ENCODE measurements at regions not wholly inside any gene's neighbourhood (a gene's known extent, or its start where the extent isn't known, plus 50 kb on each side); places are given as distances from the start of the nearest gene placed in this dataset.

DNA sequence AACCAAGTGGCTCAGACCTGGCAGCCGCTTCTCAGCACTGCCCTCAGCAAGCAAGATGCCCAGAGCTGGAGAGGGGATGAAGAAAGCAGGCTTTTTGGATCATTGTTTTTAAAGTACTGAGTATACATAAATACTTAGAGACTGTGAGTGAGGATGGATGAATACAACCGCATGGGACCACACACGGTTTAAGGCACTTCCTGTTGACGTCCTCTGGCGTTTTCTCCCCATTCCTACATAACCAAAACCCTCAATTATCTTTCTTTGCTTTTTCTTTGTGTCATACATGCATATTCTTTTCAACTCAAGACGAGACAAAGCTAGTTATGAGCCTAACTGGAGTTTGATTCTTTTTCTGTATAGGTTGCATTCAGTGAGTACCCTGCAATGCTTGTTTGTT lies 198.4 kb downstream of the GALR1 start:
- no peak for DNase-seq

GRCh38 chr18:77455004-77455403 lies 205.4 kb downstream of the GALR1 start:
- no peak for DNase-seq

GRCh38 chr18:77457681-77458080 lies 208.0 kb downstream of the GALR1 start:
- no peak for DNase-seq

- no peak for DNase-seq
Measured at GRCh38 chr18:77461062-77461688, 211.5 kb downstream of the GALR1 start.

DNA sequence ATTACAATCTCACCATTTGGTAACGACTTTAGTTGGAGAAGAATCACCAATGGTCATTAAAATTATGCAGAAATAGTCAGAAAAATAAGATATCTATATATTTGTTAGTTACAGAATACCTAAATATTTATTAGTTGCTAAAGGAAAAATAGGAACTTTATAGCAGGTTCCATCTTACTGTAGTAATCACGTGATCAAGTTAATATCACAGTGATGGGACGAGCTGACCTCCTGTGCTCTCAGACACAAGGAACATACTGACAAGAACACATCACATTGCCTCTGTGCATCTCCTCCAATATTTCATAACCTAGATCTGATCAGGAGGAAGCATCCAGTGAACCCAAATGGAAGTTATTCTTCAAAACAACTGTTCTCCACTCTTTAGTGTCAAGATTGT lies 215.3 kb downstream of the GALR1 start:
- no peak for DNase-seq

- no peak for DNase-seq
Measured at GRCh38 chr18:77466890-77467289, 217.2 kb downstream of the GALR1 start.

GRCh38 chr18:77469131-77469530 lies 219.5 kb downstream of the GALR1 start:
- no peak for DNase-seq

GRCh38 chr18:77470569-77471413 lies 221.1 kb downstream of the GALR1 start:
- no peak for DNase-seq

DNA sequence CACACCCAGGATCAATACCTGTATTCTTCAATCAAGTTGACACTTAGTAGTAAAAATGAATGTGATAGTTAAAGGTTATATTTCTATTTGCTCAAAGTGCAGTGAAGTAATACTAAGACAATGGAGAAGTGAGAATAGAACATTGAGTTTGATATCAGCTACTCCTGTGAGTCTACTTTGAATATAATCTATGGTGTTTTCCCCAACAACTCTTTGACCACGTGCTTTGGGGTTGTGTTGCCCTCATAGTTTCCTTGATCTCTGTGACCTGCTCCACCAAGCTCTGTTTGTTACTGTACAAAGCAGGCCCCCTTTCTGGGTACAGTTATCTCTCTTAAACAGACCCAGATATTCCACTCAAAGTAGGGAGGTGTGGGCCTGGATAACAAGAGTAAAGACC lies 222.9 kb downstream of the GALR1 start:
- no peak for DNase-seq

GRCh38 chr18:77478646-77479442 lies 229.2 kb downstream of the GALR1 start:
- DNase-seq, result no peak

GRCh38 chr18:77481541-77481940 lies 231.9 kb downstream of the GALR1 start:
- no peak for DNase-seq

GRCh38 chr18:77482190-77483085 lies 232.8 kb downstream of the GALR1 start:
- no peak for DNase-seq

DNA sequence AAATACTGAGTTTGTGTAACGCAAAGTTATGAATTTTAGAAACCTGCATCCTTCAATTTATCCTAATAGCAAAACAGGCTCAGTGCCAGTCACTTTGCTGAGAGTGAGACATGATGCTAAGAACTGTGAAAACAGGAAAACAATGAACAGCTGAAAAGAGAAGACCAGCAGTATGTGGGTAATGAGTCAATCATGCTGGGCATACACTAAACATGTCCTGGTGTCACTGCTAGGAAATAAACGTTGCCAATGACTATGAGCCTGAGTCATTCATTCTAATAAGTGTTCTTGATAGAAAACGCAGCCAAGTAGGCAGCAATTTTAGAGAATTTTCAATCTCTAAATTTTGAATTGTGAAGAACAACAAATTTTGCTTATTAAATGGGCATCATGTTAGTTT lies 237.3 kb downstream of the GALR1 start:
- no peak for DNase-seq

GRCh38 chr18:77487951-77488740 lies 238.5 kb downstream of the GALR1 start:
- DNase-seq, result no peak

- no peak for DNase-seq
Measured at GRCh38 chr18:77495079-77495478, 245.4 kb downstream of the GALR1 start.

GRCh38 chr18:77495982-77496690 lies 246.5 kb downstream of the GALR1 start:
- DNase-seq, result no peak

DNA sequence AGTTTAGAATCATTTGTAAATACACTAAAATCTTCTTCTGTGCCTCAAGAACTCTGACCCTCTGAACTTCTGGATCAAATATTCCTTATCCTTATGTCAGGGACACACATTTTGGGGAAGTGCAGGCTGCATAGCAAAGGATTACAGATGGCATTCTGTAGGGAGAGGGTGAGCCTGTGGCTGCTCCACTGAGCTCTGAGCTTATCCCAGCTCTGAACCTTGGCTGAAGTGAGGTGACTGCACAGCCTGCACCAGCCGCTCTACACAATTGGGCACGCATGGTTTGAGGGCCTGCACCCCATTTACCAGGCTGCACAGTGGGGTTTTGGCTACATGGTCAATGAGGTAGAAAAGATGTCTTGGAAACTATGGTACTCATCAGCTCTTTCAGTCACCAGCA lies 251.6 kb downstream of the GALR1 start:
- DNase-seq, result no peak

- DNase-seq, result no peak
Measured at GRCh38 chr18:77505499-77505898, 255.9 kb downstream of the GALR1 start.

DNA sequence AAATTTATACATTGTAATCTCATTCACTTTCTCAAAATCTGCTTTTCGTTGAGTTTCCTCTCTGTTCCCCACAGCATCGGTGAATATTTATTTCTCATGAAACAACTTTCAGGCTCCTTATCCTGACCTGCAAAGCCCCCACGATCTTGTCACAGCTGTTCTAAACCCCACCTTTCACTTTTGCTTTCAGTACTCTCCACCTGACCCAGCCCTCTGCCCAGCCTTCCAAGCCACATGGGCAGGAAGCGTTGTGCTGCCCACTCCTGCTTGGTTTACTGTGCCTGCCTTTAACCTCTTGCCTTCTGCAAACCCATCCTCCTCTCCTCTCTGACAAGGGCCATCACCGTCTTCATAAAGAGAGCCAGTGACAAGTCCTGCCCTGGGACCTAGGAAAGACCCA lies 262.5 kb downstream of the GALR1 start:
- DNase-seq, result no peak

- no peak for DNase-seq
Measured at GRCh38 chr18:77517901-77518300, 268.3 kb downstream of the GALR1 start.

DNA sequence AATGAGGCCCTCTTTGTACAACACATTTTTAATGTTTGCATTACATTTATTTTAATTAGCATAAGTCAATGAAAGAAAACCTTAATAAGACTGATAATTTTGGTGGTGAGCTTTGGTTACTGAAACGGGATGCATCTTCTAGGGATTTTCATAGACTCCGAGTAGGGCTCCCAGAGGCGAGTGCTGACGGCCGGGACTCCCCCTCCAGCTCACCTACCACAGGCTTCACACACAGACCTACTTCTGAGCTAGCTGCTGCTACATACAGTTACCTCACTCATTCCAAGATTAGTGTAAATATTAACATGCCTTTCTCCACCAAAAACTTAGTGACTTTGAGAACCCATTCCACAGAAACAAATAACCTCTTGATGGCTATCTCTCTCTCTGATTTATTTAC lies 271.1 kb downstream of the GALR1 start:
- no peak for DNase-seq
